Suprapubic skin (tissue), 4 donors: ENCODE measurements at regions not wholly inside any gene's neighbourhood (a gene's known extent, or its start where the extent isn't known, plus 50 kb on each side); places are given as distances from the start of the nearest gene placed in this dataset.

Source experiments
- DNase-seq, 2 donors: peaks; one replicate each; pipeline ENCODE4 v3.0.0-alpha.2; 2019; ENCODE audit warnings: low spot score in 2 of 2
- H3K27ac ChIP-seq: fragments of 200-600 bp; sonication (generic); one replicate; pipeline ENCODE4 v1.5.1; 2019
- H3K27me3 ChIP-seq: fragments of 200-600 bp; sonication (generic); one replicate; pipeline ENCODE4 v1.5.1; 2019
- H3K36me3 ChIP-seq: fragments of 200-600 bp; sonication (generic); one replicate; pipeline ENCODE4 v1.5.1; 2019
- H3K4me1 ChIP-seq: fragments of 200-600 bp; sonication (generic); one replicate; pipeline ENCODE4 v1.5.1; 2019
- H3K4me3 ChIP-seq: fragments of 200-600 bp; sonication (generic); one replicate; pipeline ENCODE4 v1.5.1; 2019; ENCODE audit warnings: mild to moderate bottlenecking
- H3K9me3 ChIP-seq: fragments of 200-600 bp; sonication (generic); one replicate; pipeline ENCODE4 v1.5.1; 2019
- EP300 ChIP-seq: sonication (generic); formaldehyde crosslinking; IDR thresholded peaks from one replicate; pipeline ENCODE4 v1.6.1; 2017; ENCODE audit warnings: antibody characterized with exemption
- POLR2A ChIP-seq, 2 donors: fragments of 450-650 bp; IDR thresholded peaks; one replicate each; pipeline ENCODE4 v1.6.1; 2017; ENCODE audit warnings: antibody characterized with exemption in 2 of 2, mild to moderate bottlenecking in 2 of 2, moderate library complexity in 2 of 2
- POLR2AphosphoS5 ChIP-seq, 3 donors: sonication (generic); formaldehyde crosslinking; IDR thresholded peaks; one replicate each; pipeline ENCODE4 v1.6.1; 2017; ENCODE audit warnings: antibody characterized with exemption in 3 of 3
- whole genome bisulfite sequencing: methylation state at CpG from one replicate; pipeline ENCODE4 v1.1.5; 2018; 5-methylcytosine and 5-hydroxymethylcytosine counted together
- TF ChIP-seq, protein P1 (sequence below), 2 donors: fragments of 200-600 bp in 1 of 2; fragments of 450-650 bp in 1 of 2; sonication (generic) in 1 of 2; IDR thresholded peaks; one replicate each; pipeline ENCODE4 v1.5.1; 2016 to 2019; ENCODE audit warnings: antibody characterized with exemption in 2 of 2, mild to moderate bottlenecking in 1 of 2, moderate library complexity in 1 of 2

DNA sequence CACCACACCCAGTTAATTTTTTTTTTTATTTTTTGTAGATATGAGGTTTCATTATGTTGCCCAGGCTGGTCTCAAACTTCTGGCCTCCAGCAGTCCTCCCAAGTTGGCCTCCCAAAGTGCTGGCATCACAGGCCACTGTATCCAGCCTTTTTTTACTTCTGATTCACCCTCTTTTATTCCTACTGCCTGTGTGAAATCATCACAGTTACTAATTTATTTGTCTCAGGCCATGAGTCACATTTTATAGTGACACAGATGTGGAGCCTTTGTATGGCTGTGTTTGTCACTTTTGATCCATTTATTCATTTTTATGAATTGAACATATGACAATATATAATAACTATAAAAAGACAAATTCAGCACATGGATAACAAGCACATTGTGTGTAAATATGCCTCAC lies 67.1 kb upstream of the SNX2 start:
- DNase-seq: no peak
- H3K4me3 ChIP-seq: no peak overlapping the region
- H3K9me3 ChIP-seq: no peaks in the 10 kb centered on the region
- H3K27me3 ChIP-seq: no peaks in the 10 kb centered on the region
- H3K4me1 ChIP-seq: no peaks in the 10 kb centered on the region
- no peaks in the 10 kb centered on the region for H3K36me3 ChIP-seq
- no peak for TF ChIP-seq EP300
- H3K27ac ChIP-seq: no peak overlapping the region

DNA sequence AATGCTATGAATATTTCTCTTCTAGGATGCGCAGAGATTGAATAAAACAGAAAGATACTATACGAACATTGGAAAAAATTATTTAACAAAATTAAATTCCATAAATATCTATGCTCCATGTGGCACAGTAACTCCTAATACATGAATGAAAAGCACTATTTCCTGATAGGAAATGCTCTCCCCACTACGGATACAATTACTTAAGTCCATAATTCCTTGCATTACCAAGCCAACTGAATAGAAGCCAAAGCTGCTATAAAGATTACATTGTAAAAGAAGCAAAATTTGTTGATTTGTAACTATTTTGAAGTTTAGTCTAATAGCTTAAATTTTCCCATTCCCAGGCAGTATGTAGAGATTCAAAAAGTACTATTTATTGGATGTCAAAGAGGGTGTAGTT lies 61.8 kb upstream of the SNX2 start:
- H3K9me3 ChIP-seq: no peaks in the 10 kb centered on the region
- H3K4me3 ChIP-seq: no peak overlapping the region
- TF ChIP-seq EP300 (no peak), POLR2AphosphoS5 (IDR thresholded peaks at IDR 0.05) (no peak), POLR2A (IDR thresholded peaks at IDR 0.05) (no peak)
- TF ChIP-seq, protein P1, sequence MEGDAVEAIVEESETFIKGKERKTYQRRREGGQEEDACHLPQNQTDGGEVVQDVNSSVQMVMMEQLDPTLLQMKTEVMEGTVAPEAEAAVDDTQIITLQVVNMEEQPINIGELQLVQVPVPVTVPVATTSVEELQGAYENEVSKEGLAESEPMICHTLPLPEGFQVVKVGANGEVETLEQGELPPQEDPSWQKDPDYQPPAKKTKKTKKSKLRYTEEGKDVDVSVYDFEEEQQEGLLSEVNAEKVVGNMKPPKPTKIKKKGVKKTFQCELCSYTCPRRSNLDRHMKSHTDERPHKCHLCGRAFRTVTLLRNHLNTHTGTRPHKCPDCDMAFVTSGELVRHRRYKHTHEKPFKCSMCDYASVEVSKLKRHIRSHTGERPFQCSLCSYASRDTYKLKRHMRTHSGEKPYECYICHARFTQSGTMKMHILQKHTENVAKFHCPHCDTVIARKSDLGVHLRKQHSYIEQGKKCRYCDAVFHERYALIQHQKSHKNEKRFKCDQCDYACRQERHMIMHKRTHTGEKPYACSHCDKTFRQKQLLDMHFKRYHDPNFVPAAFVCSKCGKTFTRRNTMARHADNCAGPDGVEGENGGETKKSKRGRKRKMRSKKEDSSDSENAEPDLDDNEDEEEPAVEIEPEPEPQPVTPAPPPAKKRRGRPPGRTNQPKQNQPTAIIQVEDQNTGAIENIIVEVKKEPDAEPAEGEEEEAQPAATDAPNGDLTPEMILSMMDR (IDR thresholded peaks at IDR 0.05): no peak
- H3K27me3 ChIP-seq: no peaks in the 10 kb centered on the region
- no peak for DNase-seq
- H3K4me1 ChIP-seq: no peaks in the 10 kb centered on the region
- WGBS: 74% methylated on average over 3 of the region's 3 CpGs
- H3K27ac ChIP-seq: no peak overlapping the region
- no peaks in the 10 kb centered on the region for H3K36me3 ChIP-seq

DNA sequence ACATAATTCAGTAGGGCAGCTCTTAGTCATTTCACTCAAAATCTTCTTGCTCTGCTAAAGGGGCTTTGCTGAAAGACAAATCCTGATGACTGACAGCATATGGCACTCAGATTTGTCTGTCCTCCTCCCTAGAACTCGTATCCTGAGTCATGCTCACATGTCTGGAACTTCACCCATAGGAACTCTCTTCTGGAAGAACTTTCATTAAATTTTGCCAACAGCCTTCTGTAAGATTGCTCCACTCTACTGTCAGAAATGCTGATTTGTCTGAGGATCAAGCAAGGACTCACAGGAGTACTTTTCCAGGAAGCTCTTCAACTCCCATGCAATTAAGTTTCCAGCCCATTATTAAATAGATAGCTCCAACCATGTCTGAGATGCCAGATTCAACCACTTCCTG lies 59.8 kb upstream of the SNX2 start:
- TF ChIP-seq, protein P1 (IDR thresholded peaks at IDR 0.05): no peak
- TF ChIP-seq POLR2AphosphoS5 (IDR thresholded peaks at IDR 0.05) (no peak), POLR2A (IDR thresholded peaks at IDR 0.05) (no peak)
- 40% methylated on average over 1 of the region's 1 CpG for WGBS

DNA sequence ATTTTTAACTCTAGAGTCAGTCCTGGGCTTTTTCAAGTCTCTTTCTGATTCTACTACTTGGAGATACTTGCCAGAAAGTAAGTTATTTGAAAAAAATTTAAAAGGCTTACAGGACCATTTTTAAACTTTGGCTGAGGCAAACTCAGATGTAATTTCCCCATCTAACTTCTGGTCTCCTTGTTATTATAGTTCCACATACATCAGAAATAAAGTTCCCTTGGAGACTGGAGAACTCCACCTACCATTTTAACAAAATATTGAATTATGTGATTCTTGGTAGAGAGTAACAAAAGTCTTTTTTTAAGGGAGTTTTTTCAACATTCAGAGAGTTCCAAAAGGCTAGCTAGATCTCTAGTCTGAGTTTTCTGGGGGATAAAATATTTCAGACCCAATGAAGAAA lies 56.3 kb upstream of the SNX2 start:
- no peak overlapping the region for H3K4me3 ChIP-seq
- H3K27me3 ChIP-seq: no peaks in the 10 kb centered on the region
- H3K36me3 ChIP-seq: no peaks in the 10 kb centered on the region
- H3K9me3 ChIP-seq: no peaks in the 10 kb centered on the region
- H3K4me1 ChIP-seq: peaks cover 8% of the 10 kb centered on the region
- H3K27ac ChIP-seq: no peak overlapping the region
- no peak for TF ChIP-seq EP300
- TF ChIP-seq POLR2AphosphoS5 (IDR thresholded peaks at IDR 0.05): no peak
- TF ChIP-seq POLR2A (IDR thresholded peaks at IDR 0.05): no peak
- TF ChIP-seq, protein P1 (IDR thresholded peaks at IDR 0.05): no peak
- DNase-seq: no peak

More for the DNA sequence above, 59.8 kb upstream of the SNX2 start:
- Histone ChIP-seq H3K4me1 (no peaks in the 10 kb centered on the region), H3K27ac (no peak overlapping the region), H3K4me3 (no peak overlapping the region), H3K36me3 (no peaks in the 10 kb centered on the region), H3K27me3 (no peaks in the 10 kb centered on the region), H3K9me3 (no peaks in the 10 kb centered on the region)
- no peak for DNase-seq

DNA sequence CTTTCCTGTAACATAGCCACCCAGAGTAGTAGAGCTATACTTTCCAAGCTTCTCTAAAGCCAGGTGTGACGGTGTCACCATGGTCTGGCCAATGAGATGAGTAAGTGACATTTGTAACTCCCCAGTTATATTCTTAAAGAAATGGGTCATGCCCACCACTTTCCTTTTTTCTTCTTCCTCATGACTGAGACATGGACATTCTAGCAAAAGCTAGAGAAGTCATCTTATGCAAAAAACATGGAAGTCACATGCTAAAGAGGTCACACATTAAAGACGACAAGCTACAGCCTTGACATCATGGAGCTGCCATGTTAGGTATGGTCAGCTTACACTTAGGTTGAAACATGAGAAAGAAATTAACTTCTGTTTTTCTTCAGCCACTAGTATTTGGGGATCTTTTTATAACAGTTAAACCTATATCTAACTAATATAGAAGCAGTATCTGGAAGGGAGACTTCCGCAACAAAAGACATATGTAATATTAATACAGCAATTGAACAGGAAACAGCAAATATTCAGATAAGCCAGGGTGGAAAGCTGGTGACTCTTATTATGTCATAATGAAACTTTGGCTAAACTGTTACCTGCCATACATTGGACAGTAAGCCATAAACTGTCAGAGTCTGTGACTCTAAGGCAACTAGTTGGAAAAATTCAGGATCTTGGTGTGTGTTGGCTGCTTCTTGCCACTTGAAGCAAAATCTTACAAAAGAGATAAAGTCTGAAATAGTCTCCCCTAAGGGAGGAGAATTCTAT lies 54.7 kb upstream of the SNX2 start:
- no peaks in the 10 kb centered on the region for H3K36me3 ChIP-seq
- no peaks in the 10 kb centered on the region for H3K27me3 ChIP-seq
- H3K27ac ChIP-seq: no peak overlapping the region
- WGBS: 97% methylated on average over 3 of the region's 3 CpGs
- H3K4me1 ChIP-seq: peaks cover 12% of the 10 kb centered on the region
- H3K9me3 ChIP-seq: no peaks in the 10 kb centered on the region
- no peak for TF ChIP-seq POLR2AphosphoS5 (IDR thresholded peaks at IDR 0.05)
- no peak for TF ChIP-seq EP300
- no peak overlapping the region for H3K4me3 ChIP-seq
- no peak for DNase-seq

DNA sequence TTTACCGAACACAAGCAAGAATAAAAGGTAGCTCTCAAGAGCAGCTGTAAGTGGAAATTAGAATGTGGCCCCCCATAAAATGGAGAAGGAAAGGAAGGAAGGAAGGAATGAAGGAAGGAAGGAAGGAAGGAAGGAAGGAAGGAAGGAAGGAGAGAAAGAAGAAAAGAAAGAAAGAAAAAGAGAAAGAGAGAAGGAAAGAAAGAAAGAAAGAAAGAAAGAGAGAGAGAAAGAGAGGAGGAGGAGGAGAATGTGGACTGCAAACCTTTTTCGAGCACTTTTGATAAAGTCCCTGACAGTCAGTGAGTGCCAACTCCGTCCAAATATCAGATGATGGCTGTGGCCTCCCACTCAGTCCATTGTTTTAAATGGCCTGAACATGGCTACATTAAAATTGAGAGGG lies 53.8 kb upstream of the SNX2 start:
- H3K4me1 ChIP-seq: peaks cover 12% of the 10 kb centered on the region
- no peak overlapping the region for H3K27ac ChIP-seq
- no peaks in the 10 kb centered on the region for H3K9me3 ChIP-seq
- H3K36me3 ChIP-seq: no peaks in the 10 kb centered on the region
- H3K27me3 ChIP-seq: no peaks in the 10 kb centered on the region
- TF ChIP-seq POLR2A (IDR thresholded peaks at IDR 0.05): no peak
- WGBS: 88% methylated on average over 3 of the region's 3 CpGs
- H3K4me3 ChIP-seq: no peak overlapping the region
- DNase-seq: no peak

DNA sequence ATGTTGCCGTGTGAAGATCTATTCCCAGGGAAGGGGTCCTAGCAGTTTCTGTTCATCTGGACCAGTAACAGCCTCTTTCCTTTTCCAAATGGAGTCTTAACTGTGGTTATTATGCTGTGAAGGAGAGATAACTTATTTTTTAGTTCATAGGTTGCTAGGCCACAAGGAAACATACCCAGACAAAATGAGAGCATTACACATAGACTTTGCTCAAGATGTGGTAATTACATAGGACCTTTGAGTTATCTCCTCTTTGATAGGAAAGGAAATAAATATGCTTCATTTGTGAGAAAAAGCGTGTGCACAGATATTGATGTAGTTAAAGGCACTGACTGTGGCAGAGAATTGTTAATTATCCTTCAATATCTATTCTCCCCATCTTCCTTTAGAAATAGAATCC lies 52.5 kb upstream of the SNX2 start:
- H3K9me3 ChIP-seq: no peaks in the 10 kb centered on the region
- DNase-seq: no peak
- WGBS: 93% methylated on average over 2 of the region's 2 CpGs
- H3K27ac ChIP-seq: no peak overlapping the region
- H3K36me3 ChIP-seq: no peaks in the 10 kb centered on the region
- H3K4me3 ChIP-seq: no peak overlapping the region
- H3K27me3 ChIP-seq: no peaks in the 10 kb centered on the region
- H3K4me1 ChIP-seq: peaks cover 12% of the 10 kb centered on the region
- TF ChIP-seq POLR2AphosphoS5 (IDR thresholded peaks at IDR 0.05): no peak
- TF ChIP-seq, protein P1 (IDR thresholded peaks at IDR 0.05): no peak
- no peak for TF ChIP-seq POLR2A (IDR thresholded peaks at IDR 0.05)
- no peak for TF ChIP-seq EP300
